Nephron (organoid): ENCODE measurements at regions not wholly inside any gene's neighbourhood (a gene's known extent, or its start where the extent isn't known, plus 50 kb on each side); places are given as distances from the start of the nearest gene placed in this dataset.

Experiments
- H3K27ac Mint-ChIP-seq, 3 experiments: 2 replicates each; pipeline ENCODE4 v1.8.0; 2020; ENCODE audit warnings: mixed read lengths in 3 of 3, mild to moderate bottlenecking in 2 of 3, moderate library complexity in 1 of 3
- H3K27me3 Mint-ChIP-seq: 2 replicates; pipeline ENCODE4 v1.8.0; 2021; ENCODE audit warnings: low read depth, mild to moderate bottlenecking, moderate library complexity, mixed read lengths
- H3K36me3 Mint-ChIP-seq: 2 replicates; pipeline ENCODE4 v1.8.0; 2020; ENCODE audit warnings: low read depth, mixed read lengths
- H3K4me1 Mint-ChIP-seq: 2 replicates; pipeline ENCODE4 v1.8.0; 2020; ENCODE audit warnings: mixed read lengths
- H3K4me3 Mint-ChIP-seq, 3 experiments: 2 replicates each; pipeline ENCODE4 v1.8.0; 2020; ENCODE audit warnings: mild to moderate bottlenecking in 3 of 3, mixed read lengths in 3 of 3, moderate library complexity in 2 of 3
- H3K9me3 Mint-ChIP-seq: 2 replicates; pipeline ENCODE4 v1.8.0; 2020; ENCODE audit warnings: mixed read lengths
- CTCF ChIP-seq, 3 experiments: fragments of 200-600 bp; sonication (generic); IDR thresholded peaks; one replicate each; pipeline ENCODE4 v1.5.0; 2021; ENCODE audit warnings: antibody characterized with exemption in 3 of 3; ENCODE audit not compliant: unreplicated experiment in 3 of 3

GRCh38 chr10:6944436-6944835 lies 364.4 kb upstream of the PRKCQ start:
- no peak for TF ChIP-seq CTCF (IDR thresholded peaks at IDR 0.05; ENCODE audit: unreplicated experiment in 3 of 3)
- H3K27me3 Mint-ChIP-seq, result no peaks in the 10 kb centered on the region
- H3K4me1 Mint-ChIP-seq, result no peaks in the 10 kb centered on the region
- no peak overlapping the region for H3K27ac Mint-ChIP-seq
- H3K9me3 Mint-ChIP-seq, result peaks cover 18% of the 10 kb centered on the region
- H3K36me3 Mint-ChIP-seq, result no peaks in the 10 kb centered on the region
- H3K4me3 Mint-ChIP-seq, result no peak overlapping the region

- no peak for TF ChIP-seq CTCF (IDR thresholded peaks at IDR 0.05; ENCODE audit: unreplicated experiment in 3 of 3)
- Mint-ChIP-seq H3K4me1 (no peaks in the 10 kb centered on the region), H3K27ac (no peak overlapping the region), H3K9me3 (peaks cover 9% of the 10 kb centered on the region), H3K36me3 (no peaks in the 10 kb centered on the region), H3K27me3 (peaks cover 4% of the 10 kb centered on the region), H3K4me3 (no peak overlapping the region)
Measured at GRCh38 chr10:6938384-6938783, 358.3 kb upstream of the PRKCQ start.

GRCh38 chr10:6936931-6937330 lies 356.9 kb upstream of the PRKCQ start:
- Mint-ChIP-seq H3K36me3 (no peaks in the 10 kb centered on the region), H3K9me3 (peaks cover 9% of the 10 kb centered on the region), H3K27ac (no peak overlapping the region)

GRCh38 chr10:6929148-6929830 lies 349.2 kb upstream of the PRKCQ start:
- peaks cover 8% of the 10 kb centered on the region for H3K4me1 Mint-ChIP-seq

More at GRCh38 chr10:6936931-6937330, 356.9 kb upstream of the PRKCQ start:
- no peaks in the 10 kb centered on the region for H3K4me1 Mint-ChIP-seq
- peaks cover 4% of the 10 kb centered on the region for H3K27me3 Mint-ChIP-seq
- no peak overlapping the region for H3K4me3 Mint-ChIP-seq
- no peak for TF ChIP-seq CTCF (IDR thresholded peaks at IDR 0.05; ENCODE audit: unreplicated experiment in 3 of 3)

GRCh38 chr10:6928586-6928985 lies 348.5 kb upstream of the PRKCQ start:
- Mint-ChIP-seq H3K27me3 (peaks cover 4% of the 10 kb centered on the region), H3K27ac (no peak overlapping the region)

More at GRCh38 chr10:6929148-6929830, 349.2 kb upstream of the PRKCQ start:
- peaks cover 3% of the 10 kb centered on the region for H3K9me3 Mint-ChIP-seq
- no peak overlapping the region for H3K27ac Mint-ChIP-seq
- H3K4me3 Mint-ChIP-seq, result no peak overlapping the region
- H3K36me3 Mint-ChIP-seq, result no peaks in the 10 kb centered on the region
- TF ChIP-seq CTCF (IDR thresholded peaks at IDR 0.05; ENCODE audit: unreplicated experiment in 3 of 3), result no peak
- H3K27me3 Mint-ChIP-seq, result peaks cover 8% of the 10 kb centered on the region

More at GRCh38 chr10:6928586-6928985, 348.5 kb upstream of the PRKCQ start:
- Mint-ChIP-seq H3K4me3 (no peak overlapping the region), H3K4me1 (peaks cover 8% of the 10 kb centered on the region), H3K36me3 (no peaks in the 10 kb centered on the region), H3K9me3 (no peaks in the 10 kb centered on the region)
- TF ChIP-seq CTCF (IDR thresholded peaks at IDR 0.05; ENCODE audit: unreplicated experiment in 3 of 3), result no peak
